Upper lobe of left lung (tissue), 4 donors: ENCODE measurements at regions not wholly inside any gene's neighbourhood (a gene's known extent, or its start where the extent isn't known, plus 50 kb on each side); places are given as distances from the start of the nearest gene placed in this dataset.

Source experiments
- CTCF ChIP-seq, 6 experiments: fragments of 450-650 bp in 4 of 6; fragments of 200-600 bp in 2 of 6; sonication (generic) in 2 of 6; IDR thresholded peaks; one replicate each; pipeline ENCODE4 v1.5.1; 2016 to 2019; ENCODE audit warnings: antibody characterized with exemption in 6 of 6
- POLR2A ChIP-seq, 4 donors: fragments of 450-650 bp; IDR thresholded peaks; one replicate each; pipeline ENCODE4 v1.5.1; 2016 to 2017; ENCODE audit warnings: antibody characterized with exemption in 4 of 4, mild to moderate bottlenecking in 2 of 4

- TF ChIP-seq POLR2A (IDR thresholded peaks at IDR 0.05) (no peak), CTCF (IDR thresholded peaks at IDR 0.05) (no peak)
These were observed 581.2 kb upstream of the ZNF608 start for GRCh38 chr5:125327676-125328075.
